Hindlimb muscle (tissue), 1 donor: ENCODE measurements at regions not wholly inside any gene's neighbourhood (a gene's known extent, or its start where the extent isn't known, plus 50 kb on each side); places are given as distances from the start of the nearest gene placed in this dataset.
A peak's percentile ranks its signal among the peaks of the same experiment; 100 is the strongest.

ENCODE experiments used
- DNase-seq: peaks from one replicate; pipeline ENCODE4 v3.0.0-alpha.2; 2013

GRCh38 chr3:56894881-56895431 lies 93.2 kb upstream of the ARHGEF3 start:
- no peak for DNase-seq

DNA sequence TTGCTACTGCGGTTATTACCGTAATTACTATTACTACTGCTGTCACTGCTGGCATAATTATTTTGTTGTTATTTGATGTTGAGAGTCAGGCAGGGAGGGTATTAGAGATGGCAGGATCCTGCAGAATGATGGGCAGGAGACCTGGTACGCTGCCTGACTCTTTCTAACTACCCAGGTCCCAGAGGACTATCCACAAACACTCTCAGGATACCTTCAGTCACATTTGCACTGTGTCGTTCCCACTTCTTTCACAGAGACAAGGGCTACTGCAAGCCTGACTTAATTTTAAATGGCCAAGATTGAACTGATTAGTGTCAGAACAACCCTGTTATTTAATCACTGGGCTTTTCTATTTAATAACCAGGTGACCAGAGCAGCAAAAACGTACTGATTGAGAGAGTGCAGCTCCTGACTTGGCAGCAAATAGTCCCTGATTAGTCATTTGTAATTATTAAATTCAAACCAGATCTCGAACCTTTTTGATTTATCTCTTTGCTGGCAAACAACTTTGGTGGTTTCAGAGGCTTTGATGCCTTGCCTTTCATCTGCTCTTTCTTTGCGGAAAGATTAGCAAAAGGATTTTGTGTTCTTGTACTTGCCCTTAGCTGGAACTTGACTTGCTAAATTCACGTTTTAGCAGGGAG lies 88.8 kb upstream of the ARHGEF3 start:
- DNase-seq, result no peak

DNA sequence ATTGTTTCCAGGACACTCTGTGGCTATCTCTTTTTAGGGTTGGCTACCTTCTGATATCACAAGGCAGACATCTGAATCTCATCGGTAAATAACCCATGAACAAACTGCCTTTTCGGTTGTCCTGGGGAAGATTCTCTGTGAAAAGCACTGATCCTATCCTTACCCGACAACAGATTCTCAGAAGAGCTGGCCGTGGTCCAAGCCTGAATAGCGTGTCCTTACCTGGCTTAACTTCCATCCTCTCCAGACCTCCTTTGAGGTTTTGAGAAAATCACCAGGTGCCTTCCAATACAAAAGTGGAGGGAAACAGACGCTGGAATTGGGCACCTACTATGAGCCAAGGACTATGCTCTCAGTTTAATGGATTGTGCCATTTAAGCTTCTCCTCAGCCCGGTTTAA lies 87.4 kb upstream of the ARHGEF3 start:
- DNase-seq, result no peak

- DNase-seq, result no peak
These were observed 85.8 kb upstream of the ARHGEF3 start for GRCh38 chr3:56887402-56888025.

DNA sequence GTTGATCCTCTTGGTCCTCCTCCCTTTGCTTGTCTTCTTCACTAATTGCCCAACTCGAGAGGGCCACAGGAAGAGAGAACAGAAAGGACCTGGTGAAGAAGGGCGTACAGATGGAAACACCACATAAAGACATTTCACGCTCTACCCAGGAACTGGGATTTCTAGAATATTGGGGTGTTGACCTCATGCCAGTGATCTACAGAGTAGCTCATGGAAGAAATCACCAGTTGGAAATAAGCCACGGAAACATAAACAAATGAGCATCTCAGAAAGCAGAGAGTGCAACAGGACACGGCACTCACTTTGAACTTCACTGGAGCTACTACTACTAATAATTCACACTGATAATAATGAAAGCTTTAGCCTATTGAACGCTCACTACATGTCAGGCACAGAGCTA lies 84.6 kb upstream of the ARHGEF3 start:
- no peak for DNase-seq

DNA sequence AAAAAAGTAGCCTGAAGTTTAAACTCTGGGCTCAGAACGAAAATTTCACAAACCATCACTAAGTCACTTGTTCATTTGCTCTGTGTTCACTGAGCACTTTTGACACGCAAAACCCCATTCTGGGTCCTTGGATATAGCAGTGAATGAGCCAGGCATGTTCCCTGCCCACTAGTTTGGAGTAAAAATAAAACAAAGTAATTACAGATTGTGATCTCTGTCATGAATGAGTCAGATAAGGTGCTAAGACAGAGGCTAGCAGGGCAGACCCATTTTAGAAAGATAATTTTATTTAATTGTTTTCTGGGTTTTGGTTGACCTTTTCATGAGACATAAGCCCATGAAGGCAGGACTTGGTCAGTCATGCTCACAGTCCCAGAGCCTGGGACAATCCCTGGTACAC lies 84.1 kb upstream of the ARHGEF3 start:
- DNase-seq, result no peak

GRCh38 chr3:56885453-56885852 lies 83.7 kb upstream of the ARHGEF3 start:
- DNase-seq, result no peak

GRCh38 chr3:56884387-56884786 lies 82.6 kb upstream of the ARHGEF3 start:
- DNase-seq, result no peak

- no peak for DNase-seq
These were observed 82.1 kb upstream of the ARHGEF3 start for GRCh38 chr3:56883828-56884227.

DNA sequence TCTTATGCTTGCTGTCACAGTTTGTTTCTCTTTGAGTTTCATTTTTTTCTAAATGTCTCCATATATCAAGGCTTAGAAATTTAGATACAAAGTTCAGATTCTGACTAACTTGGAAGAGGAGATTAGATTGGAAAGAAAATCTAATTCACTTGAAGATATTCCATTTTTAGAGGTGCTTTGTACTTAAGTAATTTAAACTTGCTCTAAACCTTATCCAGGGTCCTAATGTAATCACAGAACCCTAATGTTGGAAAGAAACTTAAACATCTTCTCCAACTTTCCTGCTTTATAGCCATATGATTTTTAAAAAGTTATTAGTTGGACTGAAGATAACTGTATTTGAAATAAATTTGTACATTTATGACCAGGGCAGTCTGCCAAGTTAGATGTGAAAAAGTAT lies 81.1 kb upstream of the ARHGEF3 start:
- DNase-seq, result no peak

GRCh38 chr3:56881841-56882240 lies 80.1 kb upstream of the ARHGEF3 start:
- no peak for DNase-seq

GRCh38 chr3:56880720-56881575 lies 79.2 kb upstream of the ARHGEF3 start:
- no peak for DNase-seq

- DNase-seq, result peak; percentile 61
These were observed 77.9 kb upstream of the ARHGEF3 start for GRCh38 chr3:56879436-56880215.

GRCh38 chr3:56878074-56878473 lies 76.3 kb upstream of the ARHGEF3 start:
- DNase-seq, result peak; percentile 61

DNA sequence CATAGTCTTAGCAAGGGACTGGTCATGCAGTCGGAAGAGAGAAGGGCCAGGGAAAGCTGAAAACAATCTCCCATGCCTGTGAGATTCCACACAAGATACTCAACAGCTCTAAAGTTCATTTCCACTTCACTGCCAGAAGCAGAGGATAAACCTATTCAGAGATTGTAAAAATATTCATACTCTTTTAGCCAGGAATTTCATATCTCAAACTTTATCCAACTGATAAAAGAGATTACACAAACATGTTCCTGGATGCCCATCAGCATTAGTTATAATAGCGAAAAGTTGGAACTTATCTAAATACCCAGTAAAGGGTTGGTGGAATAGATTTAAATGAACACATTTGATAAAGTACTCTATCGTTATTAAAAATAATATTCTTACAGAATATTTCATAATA lies 75.2 kb upstream of the ARHGEF3 start:
- no peak for DNase-seq

- DNase-seq, result no peak
These were observed 72.5 kb upstream of the ARHGEF3 start for GRCh38 chr3:56874269-56874668.

DNA sequence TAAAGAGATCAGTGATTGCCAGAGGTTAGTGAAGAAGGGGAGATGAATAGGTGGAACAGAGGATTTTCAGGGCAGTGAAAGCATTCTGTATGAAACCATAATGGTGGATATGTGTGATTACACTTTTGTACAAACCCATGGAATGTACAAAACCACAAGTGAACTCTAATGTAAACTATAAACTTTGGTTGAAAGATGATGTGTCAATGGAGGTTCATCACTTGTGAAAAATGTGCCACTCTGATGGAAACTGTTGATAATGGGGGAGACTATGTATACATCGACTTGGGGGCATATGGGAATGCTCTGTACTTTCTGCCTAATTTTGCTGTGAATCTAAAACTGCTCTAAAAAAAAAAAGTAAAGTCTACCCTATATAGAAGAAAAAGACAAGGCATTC lies 68.7 kb upstream of the ARHGEF3 start:
- no peak for DNase-seq

GRCh38 chr3:56869157-56869889 lies 67.6 kb upstream of the ARHGEF3 start:
- no peak for DNase-seq

- no peak for DNase-seq
These were observed 67.0 kb upstream of the ARHGEF3 start for GRCh38 chr3:56868706-56869105.

DNA sequence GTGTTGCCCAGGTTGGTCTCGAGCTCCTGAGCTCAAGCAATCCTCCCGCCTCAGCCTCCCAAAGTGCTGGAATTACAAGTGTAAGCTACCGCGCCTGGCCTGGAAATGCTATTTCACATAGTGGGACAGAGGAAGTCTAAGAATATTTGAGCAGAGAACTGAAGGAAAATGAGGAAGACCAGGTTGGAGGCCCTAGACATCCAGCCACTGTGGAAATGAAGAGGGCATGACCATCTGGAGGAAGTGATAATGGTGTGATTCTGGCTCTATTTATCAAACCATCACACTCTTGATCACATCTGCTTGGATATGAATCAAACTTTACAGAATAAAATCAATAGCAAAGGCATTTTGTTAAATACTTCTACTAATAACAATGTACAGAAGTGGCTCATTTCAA lies 65.9 kb upstream of the ARHGEF3 start:
- no peak for DNase-seq

- DNase-seq, result no peak
These were observed 63.3 kb upstream of the ARHGEF3 start for GRCh38 chr3:56864918-56865524.

DNA sequence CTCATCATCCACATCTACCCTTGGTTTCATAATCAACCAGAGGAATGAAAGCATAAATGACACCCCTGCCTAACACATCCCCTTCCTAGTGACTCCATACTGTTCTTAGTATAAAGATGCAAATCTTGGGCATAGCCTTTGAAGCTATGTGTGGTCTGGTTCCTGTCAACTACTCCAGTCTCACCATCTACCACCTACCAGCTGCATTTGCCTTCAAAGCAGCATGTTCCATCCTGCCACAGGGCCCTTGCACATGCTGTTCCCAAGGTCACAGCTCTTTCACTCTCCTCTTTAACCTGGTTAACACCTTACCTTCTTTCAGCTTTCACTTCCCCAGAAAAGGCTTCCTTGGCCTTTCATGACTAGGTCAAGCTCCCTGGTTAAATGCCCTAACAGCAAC lies 62.3 kb upstream of the ARHGEF3 start:
- DNase-seq, result no peak
